Left ventricle myocardium inferior (tissue), 1 donor: ENCODE measurements at regions not wholly inside any gene's neighbourhood (a gene's known extent, or its start where the extent isn't known, plus 50 kb on each side); places are given as distances from the start of the nearest gene placed in this dataset.

Experiments
- DNase-seq: peaks from one replicate; pipeline ENCODE4 v3.0.0-alpha.2; 2020
- H3K27ac ChIP-seq: fragments of 200-600 bp; replicated peaks from 2 replicates; pipeline ENCODE4 v1.8.0; 2021
- H3K27me3 ChIP-seq: fragments of 200-600 bp; 2 replicates; pipeline ENCODE4 v1.8.0; 2021; ENCODE audit warnings: low read depth
- H3K36me3 ChIP-seq: fragments of 200-600 bp; 2 replicates; pipeline ENCODE4 v1.8.0; 2021
- H3K4me1 ChIP-seq: fragments of 200-600 bp; 2 replicates; pipeline ENCODE4 v1.8.0; 2021
- H3K4me3 ChIP-seq: fragments of 200-600 bp; 2 replicates; pipeline ENCODE4 v1.8.0; 2021; ENCODE audit warnings: mild to moderate bottlenecking, moderate library complexity
- H3K9me3 ChIP-seq: fragments of 200-600 bp; replicated peaks from 2 replicates; pipeline ENCODE4 v1.8.0; 2021
- CTCF ChIP-seq: fragments of 200-600 bp; IDR thresholded peaks from 2 replicates; pipeline ENCODE4 v1.8.0; 2021; ENCODE audit warnings: antibody characterized with exemption, mild to moderate bottlenecking, borderline replicate concordance
- intact Hi-C: fragments of 100-400 bp; cut with micrococcal nuclease; formaldehyde crosslinking; loops from one replicate; pipeline ENCODE4 v1.11.0; 2022
- donor health status: DM: no; HTN: yes; CAD: no; lungs with severe emphysema.

DNA sequence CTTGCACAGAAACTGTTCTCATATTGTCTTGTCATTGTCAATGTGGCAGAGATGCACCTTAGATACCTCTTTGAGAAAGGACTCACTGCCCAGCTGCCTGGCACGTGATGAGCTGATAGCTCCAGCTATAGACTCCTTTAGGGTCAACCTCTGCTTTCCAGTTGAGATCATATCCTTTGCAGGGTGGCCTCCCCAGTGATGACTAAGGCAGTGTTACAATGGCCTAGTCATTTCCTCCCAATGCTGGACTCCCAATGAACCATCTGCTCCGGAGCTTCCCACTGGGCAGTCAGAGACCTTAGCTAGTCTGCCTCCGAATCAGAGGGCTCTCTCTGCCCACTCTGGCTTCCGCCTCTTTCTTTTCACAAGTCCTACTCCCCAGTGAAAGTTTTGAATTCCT lies 79.5 kb downstream of the CHRD start:
- Histone ChIP-seq H3K27me3 (peaks cover 16% of the 10 kb centered on the region), H3K27ac (no peak overlapping the region), H3K4me1 (no peaks in the 10 kb centered on the region), H3K4me3 (no peak overlapping the region), H3K36me3 (no peaks in the 10 kb centered on the region), H3K9me3 (no peaks in the 10 kb centered on the region)
- no peak for TF ChIP-seq CTCF
- no peak for DNase-seq
- intact Hi-C loops = no loop called here

GRCh38 chr3:184460276-184460675 lies 80.4 kb downstream of the CHRD start:
- no peak for TF ChIP-seq CTCF
- intact Hi-C loops = no loop called here
- Histone ChIP-seq H3K4me1 (no peaks in the 10 kb centered on the region), H3K4me3 (no peak overlapping the region), H3K9me3 (no peaks in the 10 kb centered on the region), H3K36me3 (no peaks in the 10 kb centered on the region), H3K27ac (no peak overlapping the region), H3K27me3 (peaks cover 16% of the 10 kb centered on the region)
- no peak for DNase-seq

DNA sequence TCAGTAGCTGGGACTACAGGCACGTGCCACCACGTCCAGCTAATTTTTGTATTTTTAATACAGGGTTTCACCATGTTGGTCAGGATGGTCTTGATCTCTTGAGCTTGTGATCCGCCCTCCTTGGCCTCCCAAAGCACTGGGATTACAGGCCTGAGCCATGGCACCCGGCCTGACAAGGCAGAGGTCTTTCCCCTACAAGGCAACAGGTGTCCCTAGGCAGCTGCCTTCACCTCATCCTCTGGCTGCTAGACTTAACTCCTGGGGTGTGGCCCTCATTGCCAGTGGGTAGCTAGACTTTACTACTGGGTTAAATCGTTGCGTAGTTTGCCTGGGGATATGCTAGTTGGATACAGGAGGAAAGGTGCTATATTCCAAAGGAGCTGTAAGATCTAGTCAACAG lies 81.4 kb downstream of the CHRD start:
- peaks cover 16% of the 10 kb centered on the region for H3K27me3 ChIP-seq
- H3K36me3 ChIP-seq = no peaks in the 10 kb centered on the region
- no peak for TF ChIP-seq CTCF
- no peaks in the 10 kb centered on the region for H3K9me3 ChIP-seq
- no peak for DNase-seq
- intact Hi-C loops = no loop called here
- peaks cover 9% of the 10 kb centered on the region for H3K4me1 ChIP-seq
- no peak overlapping the region for H3K4me3 ChIP-seq
- no peak overlapping the region for H3K27ac ChIP-seq

- Histone ChIP-seq H3K4me3 (no peak overlapping the region), H3K27ac (peak overlapping the region; percentile 28), H3K36me3 (no peaks in the 10 kb centered on the region), H3K4me1 (peaks cover 21% of the 10 kb centered on the region), H3K9me3 (no peaks in the 10 kb centered on the region), H3K27me3 (peaks cover 28% of the 10 kb centered on the region)
- TF ChIP-seq CTCF = no peak
- intact Hi-C loops = no loop called here
- no peak for DNase-seq
These were observed 86.1 kb downstream of the CHRD start for GRCh38 chr3:184465883-184466412.

DNA sequence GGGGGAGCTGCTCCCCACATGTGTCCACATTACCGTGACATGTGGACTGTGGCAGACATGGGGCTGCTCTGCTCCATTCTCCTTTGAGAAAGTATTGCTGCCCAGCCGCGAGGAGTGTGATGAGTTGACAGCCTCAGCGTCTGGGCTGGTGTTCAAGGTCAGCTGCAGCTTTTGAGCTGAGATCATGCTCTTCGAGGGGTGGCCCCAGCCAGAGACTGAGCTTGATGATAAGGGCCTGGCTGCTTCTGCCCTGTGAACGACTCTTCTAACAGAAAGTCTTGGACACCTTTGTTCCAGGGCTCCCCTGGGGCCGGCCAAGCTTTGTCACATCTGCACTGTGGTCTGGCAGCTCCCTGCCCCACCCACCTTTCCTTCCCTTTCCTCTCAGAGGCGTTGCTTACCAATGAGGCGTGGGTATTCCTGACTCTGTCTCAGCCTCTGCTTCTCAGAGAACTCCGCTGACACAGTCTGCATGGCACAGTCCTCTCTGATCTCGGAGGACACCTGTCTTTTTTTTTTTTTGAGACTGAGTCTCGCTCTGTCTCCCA lies 86.6 kb downstream of the CHRD start:
- Histone ChIP-seq H3K36me3 (no peaks in the 10 kb centered on the region), H3K4me3 (no peak overlapping the region), H3K4me1 (peaks cover 21% of the 10 kb centered on the region), H3K27ac (peak overlapping the region; percentile 28), H3K9me3 (no peaks in the 10 kb centered on the region), H3K27me3 (peaks cover 26% of the 10 kb centered on the region)
- intact Hi-C loops = no loop called here
- TF ChIP-seq CTCF = no peak
- DNase-seq = peak; percentile 66

DNA sequence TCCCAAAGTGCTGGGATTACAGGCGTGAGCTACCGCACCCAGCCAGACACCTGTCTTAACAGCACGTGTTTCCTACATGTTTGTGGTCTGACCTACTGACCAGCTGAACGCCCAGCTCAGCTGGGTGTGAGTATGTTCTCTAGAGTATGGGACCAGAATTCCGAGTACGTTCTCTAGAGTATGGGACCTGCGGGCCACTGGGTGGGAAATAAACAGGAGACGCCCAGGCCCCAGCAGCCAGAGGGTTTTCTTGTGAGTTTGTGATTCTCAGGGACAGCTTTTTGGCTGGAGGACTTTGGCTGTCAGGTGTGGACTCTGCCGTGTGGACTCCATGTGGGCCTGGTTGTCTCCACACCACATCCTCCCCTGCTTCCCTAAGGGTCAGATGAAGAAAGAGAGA lies 87.3 kb downstream of the CHRD start:
- Histone ChIP-seq H3K27me3 (peaks cover 21% of the 10 kb centered on the region), H3K36me3 (no peaks in the 10 kb centered on the region), H3K4me1 (peaks cover 21% of the 10 kb centered on the region), H3K4me3 (no peak overlapping the region), H3K27ac (peak overlapping the region; percentile 28), H3K9me3 (no peaks in the 10 kb centered on the region)
- DNase-seq = no peak
- intact Hi-C loops = no loop called here
- TF ChIP-seq CTCF = no peak
